ENCODE measurements at regions not wholly inside any gene's neighbourhood (a gene's known extent, or its start where the extent isn't known, plus 50 kb on each side); places are given as distances from the start of the nearest gene placed in this dataset.

DNA sequence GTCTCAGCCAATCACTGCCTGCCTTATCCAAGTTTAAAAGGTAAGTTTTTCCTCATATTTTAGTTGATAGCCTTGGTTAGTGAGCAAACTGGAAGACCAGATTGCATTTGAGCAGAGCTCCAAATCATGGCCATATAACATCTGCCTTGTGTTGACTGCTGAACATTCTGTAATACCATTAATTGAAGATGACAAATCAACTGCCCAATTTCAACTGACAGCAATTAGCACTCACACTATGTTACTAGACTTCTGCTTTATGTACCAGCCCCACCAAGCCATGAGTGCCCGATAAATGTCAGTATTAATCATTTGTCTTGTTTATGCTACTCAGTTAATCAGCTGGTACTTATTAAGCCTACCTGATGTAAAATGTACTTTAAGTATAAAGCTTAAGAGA is 83.1 kb downstream of the CGGBP1 start:
- Mint-ChIP-seq H3K4me3 (no peak overlapping the region), H3K27ac (no peak overlapping the region), H3K4me1 (ENCODE audit: low read depth) (no peaks in the 10 kb centered on the region), H3K9me3 (no peaks in the 10 kb centered on the region), H3K27me3 (no peaks in the 10 kb centered on the region), H3K36me3 (ENCODE audit: low read depth) (no peaks in the 10 kb centered on the region)
- ATAC-seq (ENCODE audit: poor library complexity) (no peak), DNase-seq (no peak)
- H3K27me3 ChIP-seq (ENCODE audit: control insufficient read depth in 1 of 2, insufficient read depth in 2 of 2, low read length in 2 of 2): peaks cover 0 to 4% of the 10 kb centered on the region in 2 experiments
- H3K4me1 ChIP-seq (ENCODE audit: insufficient read depth, low read length): no peaks in the 10 kb centered on the region
- H3K36me3 ChIP-seq (ENCODE audit: insufficient read depth, low read length): no peaks in the 10 kb centered on the region
- H3K27ac ChIP-seq (ENCODE audit: low read depth in 1 of 2, low read length in 2 of 2): no peak overlapping the region
- POLR2A ChIA-PET: interaction anchor here (1.0 kb wide), 1 partner anchor 154 kb away, joined by 3 read pairs; no protein-coding TSS in a partner anchor
- TF ChIP-seq, protein P1, sequence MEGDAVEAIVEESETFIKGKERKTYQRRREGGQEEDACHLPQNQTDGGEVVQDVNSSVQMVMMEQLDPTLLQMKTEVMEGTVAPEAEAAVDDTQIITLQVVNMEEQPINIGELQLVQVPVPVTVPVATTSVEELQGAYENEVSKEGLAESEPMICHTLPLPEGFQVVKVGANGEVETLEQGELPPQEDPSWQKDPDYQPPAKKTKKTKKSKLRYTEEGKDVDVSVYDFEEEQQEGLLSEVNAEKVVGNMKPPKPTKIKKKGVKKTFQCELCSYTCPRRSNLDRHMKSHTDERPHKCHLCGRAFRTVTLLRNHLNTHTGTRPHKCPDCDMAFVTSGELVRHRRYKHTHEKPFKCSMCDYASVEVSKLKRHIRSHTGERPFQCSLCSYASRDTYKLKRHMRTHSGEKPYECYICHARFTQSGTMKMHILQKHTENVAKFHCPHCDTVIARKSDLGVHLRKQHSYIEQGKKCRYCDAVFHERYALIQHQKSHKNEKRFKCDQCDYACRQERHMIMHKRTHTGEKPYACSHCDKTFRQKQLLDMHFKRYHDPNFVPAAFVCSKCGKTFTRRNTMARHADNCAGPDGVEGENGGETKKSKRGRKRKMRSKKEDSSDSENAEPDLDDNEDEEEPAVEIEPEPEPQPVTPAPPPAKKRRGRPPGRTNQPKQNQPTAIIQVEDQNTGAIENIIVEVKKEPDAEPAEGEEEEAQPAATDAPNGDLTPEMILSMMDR (IDR thresholded peaks at IDR 0.05): no peak
- H3K9me3 ChIP-seq (ENCODE audit: control insufficient read depth in 1 of 2, insufficient read depth in 1 of 2, low read length in 2 of 2): peaks cover 0 to 11% of the 10 kb centered on the region in 2 experiments
- CTCF ChIA-PET: no interaction called here
- no peak overlapping the region for H3K4me3 ChIP-seq (ENCODE audit: low read length)
- intact Hi-C loops (cut with DNase I, micrococcal nuclease): no loop called here

DNA sequence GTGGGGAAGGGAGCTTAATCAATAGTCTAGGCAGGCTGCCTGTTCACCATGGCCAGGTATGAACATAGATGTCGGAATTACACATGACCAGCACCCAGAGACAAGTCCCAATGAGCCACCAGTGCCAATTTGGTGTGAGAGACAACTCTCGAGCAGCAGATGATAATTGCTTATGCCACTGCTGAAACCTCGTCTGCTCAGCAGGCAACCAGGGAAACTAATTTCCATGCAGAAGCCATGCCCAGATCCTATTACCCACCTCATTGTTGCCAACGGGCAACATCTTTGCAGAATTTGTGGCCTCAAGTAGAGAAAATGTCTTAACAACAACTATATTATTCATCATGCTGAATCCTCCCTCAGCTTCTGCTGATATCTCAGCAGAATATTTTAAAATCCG is 84.9 kb downstream of the CGGBP1 start:
- Mint-ChIP-seq H3K9me3 (no peaks in the 10 kb centered on the region), H3K36me3 (ENCODE audit: low read depth) (no peaks in the 10 kb centered on the region), H3K4me1 (ENCODE audit: low read depth) (no peaks in the 10 kb centered on the region), H3K27ac (no peak overlapping the region), H3K4me3 (no peak overlapping the region), H3K27me3 (no peaks in the 10 kb centered on the region)
- Histone ChIP-seq H3K27ac (ENCODE audit: low read depth in 1 of 2, low read length in 2 of 2) (no peak overlapping the region), H3K36me3 (ENCODE audit: insufficient read depth, low read length) (no peaks in the 10 kb centered on the region), H3K9me3 (ENCODE audit: control insufficient read depth in 1 of 2, insufficient read depth in 1 of 2, low read length in 2 of 2) (no peaks in the 10 kb centered on the region), H3K27me3 (ENCODE audit: control insufficient read depth in 1 of 2, insufficient read depth in 2 of 2, low read length in 2 of 2) (peaks cover 0 to 3% of the 10 kb centered on the region in 2 experiments), H3K4me1 (ENCODE audit: insufficient read depth, low read length) (no peaks in the 10 kb centered on the region), H3K4me3 (ENCODE audit: low read length) (no peak overlapping the region)
- DNase-seq (no peak), ATAC-seq (ENCODE audit: poor library complexity) (no peak)
- intact Hi-C loops (cut with DNase I, micrococcal nuclease): no loop called here
- ChIA-PET POLR2A (no interaction called here), CTCF (no interaction called here)
- TF ChIP-seq, protein P1 (IDR thresholded peaks at IDR 0.05): no peak

DNA sequence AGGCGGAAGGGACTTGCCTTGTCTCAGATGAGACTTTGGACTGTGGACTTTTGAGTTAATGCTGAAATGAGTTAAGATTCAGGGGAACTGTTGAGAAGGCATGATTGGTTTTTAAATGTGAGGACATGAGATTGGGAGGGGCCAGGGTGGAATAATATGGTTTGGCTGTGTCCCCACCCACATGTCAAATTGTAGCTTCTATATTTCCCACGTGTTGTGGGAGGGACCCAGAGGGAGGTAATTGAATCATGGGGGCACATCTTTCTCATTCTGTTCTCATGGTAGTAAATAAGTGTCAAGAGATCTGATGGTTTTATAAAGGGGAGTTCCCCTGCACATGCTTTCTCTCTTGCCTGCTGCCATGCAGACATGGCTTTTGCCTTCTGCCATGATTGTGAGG is 89.2 kb downstream of the CGGBP1 start:
- CTCF ChIA-PET: no interaction called here
- TF ChIP-seq, protein P1 (IDR thresholded peaks at IDR 0.05): no peak
- no peaks in the 10 kb centered on the region for H3K36me3 Mint-ChIP-seq (ENCODE audit: low read depth)

More for the DNA sequence above, 89.2 kb downstream of the CGGBP1 start:
- Mint-ChIP-seq H3K4me3 (no peak overlapping the region), H3K27me3 (peaks cover 7% of the 10 kb centered on the region), H3K27ac (no peak overlapping the region), H3K4me1 (ENCODE audit: low read depth) (no peaks in the 10 kb centered on the region), H3K9me3 (no peaks in the 10 kb centered on the region)
- H3K4me1 ChIP-seq (ENCODE audit: insufficient read depth, low read length): no peaks in the 10 kb centered on the region
- no peak overlapping the region for H3K27ac ChIP-seq (ENCODE audit: low read depth in 1 of 2, low read length in 2 of 2)
- ATAC-seq (ENCODE audit: poor library complexity) (no peak), DNase-seq (no peak)
- POLR2A ChIA-PET: no interaction called here
- intact Hi-C loops (cut with DNase I, micrococcal nuclease): no loop called here
- H3K36me3 ChIP-seq (ENCODE audit: insufficient read depth, low read length): no peaks in the 10 kb centered on the region
- H3K27me3 ChIP-seq (ENCODE audit: control insufficient read depth in 1 of 2, insufficient read depth in 2 of 2, low read length in 2 of 2): no peaks in the 10 kb centered on the region
- H3K4me3 ChIP-seq (ENCODE audit: low read length): no peak overlapping the region
- H3K9me3 ChIP-seq (ENCODE audit: control insufficient read depth in 1 of 2, insufficient read depth in 1 of 2, low read length in 2 of 2): peaks cover 0 to 3% of the 10 kb centered on the region in 2 experiments

Data from CD4-positive, alpha-beta T cell (primary cell).